Choroid plexus epithelial cell (primary cell): ENCODE measurements at regions not wholly inside any gene's neighbourhood (a gene's known extent, or its start where the extent isn't known, plus 50 kb on each side); places are given as distances from the start of the nearest gene placed in this dataset.
"Not testable (repeated sequence)": the region's sequence is repeated elsewhere in the genome, so short reads cannot be mapped to it uniquely, and the experiment has no call there.

Experiments used
- DNase-seq: peaks from one replicate; pipeline ENCODE4 v3.0.0-alpha.2; 2010; ENCODE audit warnings: low read depth
- H3K4me3 ChIP-seq: 2 replicates; pipeline ENCODE4 v1.5.1; 2011; ENCODE audit warnings: low read depth, mild to moderate bottlenecking, control low read depth, low read length, moderate library complexity
- TF ChIP-seq, protein P1 (sequence below): conservative IDR thresholded peaks from 2 replicates; pipeline ENCODE4 v1.5.1; 2011; ENCODE audit warnings: low read depth, mild to moderate bottlenecking, control low read depth, inconsistent platforms, low read length, moderate library complexity

GRCh38 chr12:30548203-30548602 lies 147.5 kb downstream of the IPO8 start:
- TF ChIP-seq, protein P1, sequence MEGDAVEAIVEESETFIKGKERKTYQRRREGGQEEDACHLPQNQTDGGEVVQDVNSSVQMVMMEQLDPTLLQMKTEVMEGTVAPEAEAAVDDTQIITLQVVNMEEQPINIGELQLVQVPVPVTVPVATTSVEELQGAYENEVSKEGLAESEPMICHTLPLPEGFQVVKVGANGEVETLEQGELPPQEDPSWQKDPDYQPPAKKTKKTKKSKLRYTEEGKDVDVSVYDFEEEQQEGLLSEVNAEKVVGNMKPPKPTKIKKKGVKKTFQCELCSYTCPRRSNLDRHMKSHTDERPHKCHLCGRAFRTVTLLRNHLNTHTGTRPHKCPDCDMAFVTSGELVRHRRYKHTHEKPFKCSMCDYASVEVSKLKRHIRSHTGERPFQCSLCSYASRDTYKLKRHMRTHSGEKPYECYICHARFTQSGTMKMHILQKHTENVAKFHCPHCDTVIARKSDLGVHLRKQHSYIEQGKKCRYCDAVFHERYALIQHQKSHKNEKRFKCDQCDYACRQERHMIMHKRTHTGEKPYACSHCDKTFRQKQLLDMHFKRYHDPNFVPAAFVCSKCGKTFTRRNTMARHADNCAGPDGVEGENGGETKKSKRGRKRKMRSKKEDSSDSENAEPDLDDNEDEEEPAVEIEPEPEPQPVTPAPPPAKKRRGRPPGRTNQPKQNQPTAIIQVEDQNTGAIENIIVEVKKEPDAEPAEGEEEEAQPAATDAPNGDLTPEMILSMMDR: no peak
- DNase-seq: peak; percentile 2
- no peak overlapping the region for H3K4me3 ChIP-seq

DNA sequence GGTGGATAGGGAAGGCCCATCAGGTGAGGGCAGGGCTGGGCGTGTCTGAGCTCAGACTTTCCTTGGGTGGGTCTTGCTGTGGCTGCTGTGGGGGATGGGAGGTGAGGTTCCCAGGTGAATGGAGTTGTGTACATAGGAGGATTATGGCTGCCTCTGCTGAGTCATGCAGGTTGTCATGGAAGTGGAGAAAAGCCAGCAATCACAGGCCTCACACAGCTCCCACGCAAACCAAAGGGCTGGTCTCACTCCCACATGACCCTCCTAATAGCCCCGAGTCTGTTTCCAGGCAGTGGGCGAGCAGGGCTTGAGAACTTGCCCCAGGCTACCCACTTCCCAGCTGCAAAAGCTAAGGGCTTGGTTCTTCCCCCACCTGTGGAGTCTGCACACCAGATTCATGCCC lies 149.5 kb downstream of the IPO8 start:
- DNase-seq: no peak
- TF ChIP-seq, protein P1: no peak
- no peak overlapping the region for H3K4me3 ChIP-seq

DNA sequence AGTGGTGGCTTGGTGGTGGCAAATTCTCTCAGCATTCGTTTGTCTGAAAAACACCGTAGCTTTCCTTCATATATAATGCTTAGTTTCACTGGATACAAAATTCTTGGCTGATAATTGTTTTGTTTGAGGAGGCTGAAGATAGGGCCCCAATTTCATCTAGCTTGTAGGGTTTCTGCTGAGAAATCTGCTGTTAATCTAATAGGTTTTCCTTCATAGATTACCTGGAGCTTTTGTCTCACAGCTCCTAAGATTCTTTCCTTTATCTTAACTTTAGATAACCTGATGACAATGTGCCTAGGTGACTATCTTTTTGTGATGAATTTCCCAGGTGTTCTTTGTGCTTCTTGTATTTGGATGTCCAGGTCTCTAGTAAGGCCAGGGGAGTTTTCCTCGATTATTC lies 151.0 kb downstream of the IPO8 start:
- not testable (repeated sequence) for H3K4me3 ChIP-seq, DNase-seq

- DNase-seq: no peak
- no peak overlapping the region for H3K4me3 ChIP-seq
- TF ChIP-seq, protein P1: no peak
Measured at GRCh38 chr12:30537228-30537627, 158.4 kb downstream of the IPO8 start.

GRCh38 chr12:30533558-30534265 lies 162.0 kb downstream of the IPO8 start:
- DNase-seq: no peak

GRCh38 chr12:30531731-30532678 lies 163.7 kb downstream of the IPO8 start:
- TF ChIP-seq, protein P1: no peak
- H3K4me3 ChIP-seq: no peak overlapping the region
- no peak for DNase-seq

More at GRCh38 chr12:30533558-30534265, 162.0 kb downstream of the IPO8 start:
- H3K4me3 ChIP-seq: no peak overlapping the region
- TF ChIP-seq, protein P1: no peak

GRCh38 chr12:30529489-30530269 lies 166.0 kb downstream of the IPO8 start:
- no peak overlapping the region for H3K4me3 ChIP-seq
- DNase-seq: no peak
- TF ChIP-seq, protein P1: no peak
